Liver (tissue), 8 donors: ENCODE measurements at regions not wholly inside any gene's neighbourhood (a gene's known extent, or its start where the extent isn't known, plus 50 kb on each side); places are given as distances from the start of the nearest gene placed in this dataset.

ENCODE experiments used
- DNase-seq: peaks from one replicate; pipeline ENCODE4 v3.0.0-alpha.2; 2017; ENCODE audit warnings: low spot score
- H3K27ac ChIP-seq, 2 donors: one replicate each; pipeline ENCODE4 v1.7.0; 2013; ENCODE audit warnings: inconsistent platforms in 2 of 2, low read length in 2 of 2, control low read depth in 1 of 2, low read depth in 1 of 2, mild to moderate bottlenecking in 1 of 2
- H3K27me3 ChIP-seq, 4 donors: one replicate each; pipeline versions ENCODE4 v1.6.1 to v1.7.0; 2013; ENCODE audit warnings: low read length in 3 of 4, inconsistent platforms in 1 of 4, mild to moderate bottlenecking in 1 of 4, moderate library complexity in 1 of 4; ENCODE audit not compliant: control insufficient read depth in 4 of 4, insufficient read depth in 4 of 4
- H3K36me3 ChIP-seq, 4 donors: one replicate each; pipeline versions ENCODE4 v1.6.1 to v1.7.0; 2013; ENCODE audit warnings: low read length in 3 of 4, mild to moderate bottlenecking in 3 of 4, low read depth in 1 of 4, moderate library complexity in 1 of 4; ENCODE audit not compliant: control insufficient read depth in 4 of 4, insufficient read depth in 3 of 4
- H3K4me1 ChIP-seq, 4 donors: one replicate each; pipeline versions ENCODE4 v1.6.1 to v1.7.0; 2013; ENCODE audit warnings: low read length in 3 of 4, mild to moderate bottlenecking in 3 of 4, moderate library complexity in 1 of 4; ENCODE audit not compliant: control insufficient read depth in 4 of 4, insufficient read depth in 4 of 4
- H3K4me3 ChIP-seq, 3 donors: one replicate each; pipeline versions ENCODE4 v1.6.1 to v1.7.0; 2013; ENCODE audit warnings: low read length in 3 of 3, control low read depth in 1 of 3, low read depth in 1 of 3, mild to moderate bottlenecking in 1 of 3
- H3K9ac ChIP-seq, 2 donors: one replicate each; pipeline ENCODE4 v1.7.0; 2013; ENCODE audit warnings: low read length in 2 of 2, mild to moderate bottlenecking in 2 of 2, moderate library complexity in 2 of 2, control low read depth in 1 of 2, low read depth in 1 of 2
- H3K9me3 ChIP-seq, 4 donors: one replicate each; pipeline versions ENCODE4 v1.6.1 to v1.7.0; 2013; ENCODE audit warnings: low read length in 3 of 4; ENCODE audit not compliant: control insufficient read depth in 4 of 4
- EGR1 ChIP-seq, 2 donors: IDR thresholded peaks; 2 replicates each; pipeline ENCODE4 v1.6.1; 2016 to 2018; ENCODE audit warnings: antibody characterized with exemption in 2 of 2, low read depth in 2 of 2
- FOXA1 ChIP-seq: IDR thresholded peaks from 2 replicates; pipeline ENCODE4 v1.6.1; 2016; ENCODE audit warnings: antibody characterized with exemption
- FOXA2 ChIP-seq: IDR thresholded peaks from 2 replicates; pipeline ENCODE4 v1.6.1; 2016; ENCODE audit warnings: antibody characterized with exemption
- GABPA ChIP-seq, 2 donors: IDR thresholded peaks in 1 of 2; conservative IDR thresholded peaks in 1 of 2; 2 replicates each; pipeline ENCODE4 v1.6.1; 2016; ENCODE audit warnings: antibody characterized with exemption in 2 of 2, mild to moderate bottlenecking in 1 of 2, moderate library complexity in 1 of 2
- HNF4A ChIP-seq, 2 donors: conservative IDR thresholded peaks; 2 replicates each; pipeline ENCODE4 v1.6.1; 2016; ENCODE audit warnings: antibody characterized with exemption in 2 of 2, mild to moderate bottlenecking in 2 of 2
- HNF4G ChIP-seq: IDR thresholded peaks from 2 replicates; pipeline ENCODE4 v1.6.1; 2016; ENCODE audit warnings: antibody characterized with exemption
- JUND ChIP-seq, 2 donors: IDR thresholded peaks; 2 replicates each; pipeline ENCODE4 v1.6.1; 2016; ENCODE audit warnings: antibody characterized with exemption in 2 of 2
- NR2F2 ChIP-seq: IDR thresholded peaks from 2 replicates; pipeline ENCODE4 v1.6.1; 2016; ENCODE audit warnings: antibody characterized with exemption
- RAD21 ChIP-seq, 2 donors: IDR thresholded peaks; 2 replicates each; pipeline ENCODE4 v1.6.1; 2016; ENCODE audit warnings: antibody characterized with exemption in 2 of 2, mild to moderate bottlenecking in 2 of 2
- RXRA ChIP-seq, 2 donors: IDR thresholded peaks; 2 replicates each; pipeline ENCODE4 v1.6.1; 2017 to 2018; ENCODE audit warnings: antibody characterized with exemption in 2 of 2, mild to moderate bottlenecking in 1 of 2
- SP1 ChIP-seq: IDR thresholded peaks from 2 replicates; pipeline ENCODE4 v1.6.1; 2018; ENCODE audit warnings: antibody characterized with exemption, mild to moderate bottlenecking
- TAF1 ChIP-seq: conservative IDR thresholded peaks from 2 replicates; pipeline ENCODE4 v1.6.1; 2016; ENCODE audit warnings: antibody characterized with exemption, mild to moderate bottlenecking
- YY1 ChIP-seq: IDR thresholded peaks from 2 replicates; pipeline ENCODE4 v1.6.1; 2016; ENCODE audit warnings: antibody characterized with exemption, mild to moderate bottlenecking
- WGBS: extraction: QIAGEN DNeasy Blood & Tissue Kit; methylation state at CpG from one replicate; pipeline ENCODE4 v1.1.7; 2013; 5-methylcytosine and 5-hydroxymethylcytosine counted together
- TF ChIP-seq, protein P1 (sequence below): IDR thresholded peaks from 2 replicates; pipeline ENCODE4 v1.6.1; 2016; ENCODE audit warnings: antibody characterized with exemption, mild to moderate bottlenecking
- TF ChIP-seq, protein P2 (sequence below): IDR thresholded peaks from 2 replicates; pipeline ENCODE4 v1.6.1; 2016; ENCODE audit warnings: antibody characterized with exemption
- TF ChIP-seq, protein P3 (sequence below): fragments of 150-350 bp; IDR thresholded peaks from 2 replicates; pipeline ENCODE4 v1.5.1; 2017; ENCODE audit warnings: improper control_type of control experiment, low read depth, low read length; ENCODE audit not compliant: missing input control
- TF ChIP-seq, protein P4 (sequence below): IDR thresholded peaks from 2 replicates; pipeline ENCODE4 v1.6.1; 2016; ENCODE audit warnings: antibody characterized with exemption
- donor health status: healthy.
- donor health status: healthy.
- donor health status: healthy.
- donor health status: healthy.
- donor health status: healthy.

DNA sequence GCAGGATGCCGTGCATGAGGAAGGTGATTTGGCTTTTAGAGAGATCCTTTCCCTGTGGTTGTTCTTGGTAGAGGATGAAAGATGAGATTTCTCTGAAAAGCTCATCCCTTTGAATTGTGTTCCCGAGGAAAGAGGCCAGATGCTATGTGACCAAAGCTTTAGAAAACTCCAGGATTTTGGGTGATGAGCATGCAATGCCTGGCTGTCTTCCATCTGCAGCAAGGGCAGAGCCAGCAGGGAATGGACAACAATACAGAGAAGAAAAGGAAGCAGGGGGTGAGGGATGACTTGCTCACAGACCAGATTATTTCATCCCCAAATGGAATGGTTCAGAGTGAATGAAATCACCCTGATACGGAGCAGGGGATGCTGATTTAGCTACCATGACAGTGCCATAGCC, 949.7 kb upstream of the EEF2KMT start:
- Histone ChIP-seq H3K27ac (no peak overlapping the region), H3K36me3 (no peaks in the 10 kb centered on the region), H3K9ac (no peak overlapping the region), H3K27me3 (no peaks in the 10 kb centered on the region), H3K9me3 (no peaks in the 10 kb centered on the region), H3K4me1 (no peaks in the 10 kb centered on the region), H3K4me3 (no peak overlapping the region)
- 62% methylated on average over 3 of the region's 3 CpGs for WGBS
- no peak for DNase-seq
- TF ChIP-seq NR2F2: no peak
- TF ChIP-seq SP1: no peak
- no peak for TF ChIP-seq RXRA (IDR thresholded peaks at IDR 0.05)
- TF ChIP-seq, protein P1, sequence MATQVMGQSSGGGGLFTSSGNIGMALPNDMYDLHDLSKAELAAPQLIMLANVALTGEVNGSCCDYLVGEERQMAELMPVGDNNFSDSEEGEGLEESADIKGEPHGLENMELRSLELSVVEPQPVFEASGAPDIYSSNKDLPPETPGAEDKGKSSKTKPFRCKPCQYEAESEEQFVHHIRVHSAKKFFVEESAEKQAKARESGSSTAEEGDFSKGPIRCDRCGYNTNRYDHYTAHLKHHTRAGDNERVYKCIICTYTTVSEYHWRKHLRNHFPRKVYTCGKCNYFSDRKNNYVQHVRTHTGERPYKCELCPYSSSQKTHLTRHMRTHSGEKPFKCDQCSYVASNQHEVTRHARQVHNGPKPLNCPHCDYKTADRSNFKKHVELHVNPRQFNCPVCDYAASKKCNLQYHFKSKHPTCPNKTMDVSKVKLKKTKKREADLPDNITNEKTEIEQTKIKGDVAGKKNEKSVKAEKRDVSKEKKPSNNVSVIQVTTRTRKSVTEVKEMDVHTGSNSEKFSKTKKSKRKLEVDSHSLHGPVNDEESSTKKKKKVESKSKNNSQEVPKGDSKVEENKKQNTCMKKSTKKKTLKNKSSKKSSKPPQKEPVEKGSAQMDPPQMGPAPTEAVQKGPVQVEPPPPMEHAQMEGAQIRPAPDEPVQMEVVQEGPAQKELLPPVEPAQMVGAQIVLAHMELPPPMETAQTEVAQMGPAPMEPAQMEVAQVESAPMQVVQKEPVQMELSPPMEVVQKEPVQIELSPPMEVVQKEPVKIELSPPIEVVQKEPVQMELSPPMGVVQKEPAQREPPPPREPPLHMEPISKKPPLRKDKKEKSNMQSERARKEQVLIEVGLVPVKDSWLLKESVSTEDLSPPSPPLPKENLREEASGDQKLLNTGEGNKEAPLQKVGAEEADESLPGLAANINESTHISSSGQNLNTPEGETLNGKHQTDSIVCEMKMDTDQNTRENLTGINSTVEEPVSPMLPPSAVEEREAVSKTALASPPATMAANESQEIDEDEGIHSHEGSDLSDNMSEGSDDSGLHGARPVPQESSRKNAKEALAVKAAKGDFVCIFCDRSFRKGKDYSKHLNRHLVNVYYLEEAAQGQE: no peak
- TF ChIP-seq HNF4A (conservative IDR thresholded peaks at IDR 0.05): no peak
- TF ChIP-seq TAF1: no peak
- no peak for TF ChIP-seq EGR1 (IDR thresholded peaks at IDR 0.05; ENCODE audit: low read depth in 2 of 2)
- TF ChIP-seq, protein P2, sequence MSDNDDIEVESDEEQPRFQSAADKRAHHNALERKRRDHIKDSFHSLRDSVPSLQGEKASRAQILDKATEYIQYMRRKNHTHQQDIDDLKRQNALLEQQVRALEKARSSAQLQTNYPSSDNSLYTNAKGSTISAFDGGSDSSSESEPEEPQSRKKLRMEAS: no peak
- TF ChIP-seq GABPA (IDR thresholded peaks at IDR 0.05 in 1 of 2, conservative IDR thresholded peaks at IDR 0.05 in 1 of 2): no peak
- TF ChIP-seq JUND (IDR thresholded peaks at IDR 0.05): no peak
- TF ChIP-seq FOXA1: no peak
- no peak for TF ChIP-seq RAD21 (IDR thresholded peaks at IDR 0.05)
- TF ChIP-seq FOXA2: no peak
- TF ChIP-seq, protein P3, sequence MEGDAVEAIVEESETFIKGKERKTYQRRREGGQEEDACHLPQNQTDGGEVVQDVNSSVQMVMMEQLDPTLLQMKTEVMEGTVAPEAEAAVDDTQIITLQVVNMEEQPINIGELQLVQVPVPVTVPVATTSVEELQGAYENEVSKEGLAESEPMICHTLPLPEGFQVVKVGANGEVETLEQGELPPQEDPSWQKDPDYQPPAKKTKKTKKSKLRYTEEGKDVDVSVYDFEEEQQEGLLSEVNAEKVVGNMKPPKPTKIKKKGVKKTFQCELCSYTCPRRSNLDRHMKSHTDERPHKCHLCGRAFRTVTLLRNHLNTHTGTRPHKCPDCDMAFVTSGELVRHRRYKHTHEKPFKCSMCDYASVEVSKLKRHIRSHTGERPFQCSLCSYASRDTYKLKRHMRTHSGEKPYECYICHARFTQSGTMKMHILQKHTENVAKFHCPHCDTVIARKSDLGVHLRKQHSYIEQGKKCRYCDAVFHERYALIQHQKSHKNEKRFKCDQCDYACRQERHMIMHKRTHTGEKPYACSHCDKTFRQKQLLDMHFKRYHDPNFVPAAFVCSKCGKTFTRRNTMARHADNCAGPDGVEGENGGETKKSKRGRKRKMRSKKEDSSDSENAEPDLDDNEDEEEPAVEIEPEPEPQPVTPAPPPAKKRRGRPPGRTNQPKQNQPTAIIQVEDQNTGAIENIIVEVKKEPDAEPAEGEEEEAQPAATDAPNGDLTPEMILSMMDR: no peak
- TF ChIP-seq YY1: no peak

DNA sequence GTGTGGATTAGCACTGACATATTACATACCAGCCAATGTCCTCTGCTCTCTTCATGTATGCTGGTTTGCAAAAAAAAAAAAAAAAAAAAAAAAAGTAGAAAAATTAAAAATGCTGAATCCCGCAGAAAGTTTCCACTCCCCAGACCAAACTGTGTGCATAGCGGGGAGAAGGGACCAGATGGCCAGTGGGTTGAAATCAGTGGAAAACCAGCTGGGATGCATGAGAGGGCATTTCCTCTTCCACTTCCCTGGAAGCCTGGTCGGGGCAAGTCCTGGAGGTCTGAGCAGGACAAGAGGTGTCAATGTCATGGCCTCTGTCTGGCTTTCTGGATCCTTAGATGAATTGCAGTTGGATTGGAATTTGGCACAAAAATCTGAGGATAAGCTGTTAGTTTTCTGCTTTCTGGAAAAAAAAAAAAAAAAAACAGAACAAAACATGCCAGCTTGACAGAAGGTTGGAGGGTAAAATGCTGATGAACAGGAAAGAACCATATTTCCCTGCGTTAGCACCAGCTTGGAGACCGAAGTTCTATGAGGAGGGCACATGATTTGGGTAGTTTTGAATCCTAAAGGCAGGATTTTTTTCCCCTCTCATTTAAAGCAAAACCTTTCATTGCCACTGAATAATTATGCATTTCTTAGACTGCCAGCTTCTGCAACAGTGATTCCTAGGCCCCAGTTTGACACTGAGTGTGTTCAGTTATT, 941.5 kb upstream of the EEF2KMT start:
- Histone ChIP-seq H3K27me3 (no peaks in the 10 kb centered on the region), H3K9ac (no peak overlapping the region), H3K36me3 (no peaks in the 10 kb centered on the region), H3K9me3 (no peaks in the 10 kb centered on the region), H3K27ac (no peak overlapping the region), H3K4me3 (no peak overlapping the region), H3K4me1 (no peaks in the 10 kb centered on the region)
- DNase-seq: no peak
- WGBS: 79% methylated on average over 5 of the region's 5 CpGs
- TF ChIP-seq JUND (IDR thresholded peaks at IDR 0.05) (no peak), FOXA1 (no peak), NR2F2 (no peak), RXRA (IDR thresholded peaks at IDR 0.05) (no peak), FOXA2 (no peak), SP1 (no peak), RAD21 (IDR thresholded peaks at IDR 0.05) (no peak), GABPA (IDR thresholded peaks at IDR 0.05 in 1 of 2, conservative IDR thresholded peaks at IDR 0.05 in 1 of 2) (no peak), YY1 (no peak), HNF4G (no peak), HNF4A (conservative IDR thresholded peaks at IDR 0.05) (no peak)
- TF ChIP-seq, protein P2: no peak
- TF ChIP-seq, protein P4, sequence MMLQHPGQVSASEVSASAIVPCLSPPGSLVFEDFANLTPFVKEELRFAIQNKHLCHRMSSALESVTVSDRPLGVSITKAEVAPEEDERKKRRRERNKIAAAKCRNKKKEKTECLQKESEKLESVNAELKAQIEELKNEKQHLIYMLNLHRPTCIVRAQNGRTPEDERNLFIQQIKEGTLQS: no peak
- TF ChIP-seq, protein P1: no peak
- TF ChIP-seq, protein P3: no peak
